SK-N-SH (cell line): ENCODE measurements at regions not wholly inside any gene's neighbourhood (a gene's known extent, or its start where the extent isn't known, plus 50 kb on each side); places are given as distances from the start of the nearest gene placed in this dataset.

Experiments used
- CTCF ChIA-PET: fragments of 300-600, 350-600 bp; formaldehyde crosslinking; extraction: SDS; loops from one replicate; lab custom pipeline; 2021; lab: Yijun Ruan, JAX
- POLR2A ChIA-PET: fragments of 350-600 bp; sonication (Branson Sonifier 250); formaldehyde crosslinking; extraction: SDS; loops from one replicate; lab custom pipeline; 2020; ENCODE audit warnings: antibody characterized with exemption, inconsistent platforms; lab: Yijun Ruan, JAX
- DNase-seq: peaks from one replicate; pipeline ENCODE4 v3.0.0; 2012
- H2AFZ ChIP-seq: fragments of 200-600 bp; sonication (generic); 2 replicates; pipeline ENCODE4 v1.8.1; 2016; ENCODE audit warnings: antibody characterized with exemption, mild to moderate bottlenecking, low read depth
- H3F3A ChIP-seq: fragments of 200-600 bp; sonication (generic); replicated peaks from 2 replicates; pipeline ENCODE3; 2016; ENCODE audit warnings: antibody characterized with exemption, mild to moderate bottlenecking; ENCODE audit not compliant: insufficient read depth
- H3K27ac ChIP-seq, 2 experiments: fragments of 200-500 bp in 1 of 2; fragments of 200-600 bp in 1 of 2; sonication (Bioruptor generic) in 1 of 2; sonication (generic), shearing (Covaris generic) in 1 of 2; 2 replicates each; pipeline versions ENCODE4 v1.5.1 to v1.6.1; 2014 to 2016; ENCODE audit warnings: low read depth in 2 of 2, inconsistent platforms in 1 of 2, low read length in 1 of 2, mild to moderate bottlenecking in 1 of 2, mixed read lengths in 1 of 2
- H3K27me3 ChIP-seq: fragments of 200-600 bp; sonication (generic), shearing (Covaris generic); 2 replicates; pipeline ENCODE4 v1.6.1; 2016; ENCODE audit warnings: mixed run types; ENCODE audit not compliant: insufficient read depth
- H3K36me3 ChIP-seq, 2 experiments: fragments of 200-500 bp in 1 of 2; fragments of 200-600 bp in 1 of 2; sonication (Bioruptor generic) in 1 of 2; sonication (generic) in 1 of 2; replicated peaks in 1 of 2; 2 replicates each; pipeline versions ENCODE3 to v1.5.1; 2014 to 2016; ENCODE audit warnings: low read length in 1 of 2, mild to moderate bottlenecking in 1 of 2; ENCODE audit not compliant: insufficient read depth in 2 of 2, control insufficient read depth in 1 of 2
- H3K4me1 ChIP-seq, 2 experiments: fragments of 200-500 bp in 1 of 2; fragments of 200-600 bp in 1 of 2; sonication (Bioruptor generic) in 1 of 2; sonication (generic), shearing (Covaris generic) in 1 of 2; 2 replicates each; pipeline versions ENCODE4 v1.5.1 to v1.6.1; 2014 to 2016; ENCODE audit warnings: low read depth in 1 of 2, low read length in 1 of 2, mixed run types in 1 of 2; ENCODE audit not compliant: insufficient read depth in 2 of 2, control insufficient read depth in 1 of 2
- H3K4me2 ChIP-seq: fragments of 200-600 bp; sonication (generic), shearing (Covaris generic); 2 replicates; pipeline ENCODE4 v1.6.1; 2017; ENCODE audit warnings: mixed run types
- H3K4me3 ChIP-seq, 2 experiments: fragments of 200-500 bp in 1 of 2; fragments of 200-600 bp in 1 of 2; sonication (Bioruptor generic) in 1 of 2; sonication (generic), shearing (Covaris generic) in 1 of 2; 2 replicates each; pipeline versions ENCODE4 v1.5.1 to v1.8.1; 2014 to 2016; ENCODE audit warnings: low read depth in 2 of 2, inconsistent platforms in 1 of 2, low read length in 1 of 2, mild to moderate bottlenecking in 1 of 2, mixed read lengths in 1 of 2, moderate library complexity in 1 of 2
- H3K79me2 ChIP-seq: fragments of 200-600 bp; sonication (generic); 2 replicates; pipeline ENCODE4 v1.8.1; 2017; ENCODE audit warnings: mild to moderate bottlenecking; ENCODE audit not compliant: insufficient read depth
- H3K9ac ChIP-seq: fragments of 200-600 bp; sonication (generic); 2 replicates; pipeline ENCODE4 v1.6.1; 2017; ENCODE audit warnings: mixed run types
- H3K9me2 ChIP-seq: fragments of 200-600 bp; sonication (generic); 2 replicates; pipeline ENCODE4 v1.6.1; 2017; ENCODE audit warnings: mixed run types
- H3K9me3 ChIP-seq: fragments of 200-600 bp; sonication (generic); 2 replicates; pipeline ENCODE4 v1.6.1; 2017; ENCODE audit warnings: mixed run types, mild to moderate bottlenecking, moderate library complexity
- H4K20me1 ChIP-seq: fragments of 200-600 bp; sonication (generic); 2 replicates; pipeline ENCODE4 v1.6.1; 2017; ENCODE audit warnings: mild to moderate bottlenecking, mixed run types; ENCODE audit not compliant: insufficient read depth
- EP300 ChIP-seq, 2 experiments: IDR thresholded peaks; 2 replicates each; pipeline versions ENCODE4 v1.4.0 to v1.6.1; 2012; ENCODE audit warnings: borderline replicate concordance in 1 of 2, low read depth in 1 of 2, low read length in 1 of 2
- FOSL2 ChIP-seq: IDR thresholded peaks from 2 replicates; pipeline ENCODE4 v1.4.0; 2012; ENCODE audit warnings: low read depth, mild to moderate bottlenecking, moderate library complexity, borderline replicate concordance
- MXI1 ChIP-seq: IDR thresholded peaks from 2 replicates; pipeline ENCODE4 v1.6.1; 2012; ENCODE audit warnings: mild to moderate bottlenecking, low read depth, low read length, improper control_type of control experiment
- NFIC ChIP-seq: IDR thresholded peaks from 2 replicates; pipeline ENCODE4 v1.4.0; 2012; ENCODE audit warnings: borderline replicate concordance
- NRF1 ChIP-seq: IDR thresholded peaks from 2 replicates; pipeline ENCODE4 v1.6.1; 2012; ENCODE audit warnings: low read depth, mild to moderate bottlenecking, low read length
- PBX3 ChIP-seq: IDR thresholded peaks from 2 replicates; pipeline ENCODE4; 2012
- TCF12 ChIP-seq: IDR thresholded peaks from 2 replicates; pipeline ENCODE4 v1.4.0; 2012
- TEAD4 ChIP-seq: IDR thresholded peaks from 2 replicates; pipeline ENCODE4 v1.4.0; 2012; ENCODE audit warnings: mild to moderate bottlenecking, borderline replicate concordance; ENCODE audit not compliant: insufficient read depth
- WGBS: methylation state at CpG from one replicate; pipeline ENCODE4 v1.1.6; 2017; ENCODE audit warnings: low lambda C conversion rate; 5-methylcytosine and 5-hydroxymethylcytosine counted together

DNA sequence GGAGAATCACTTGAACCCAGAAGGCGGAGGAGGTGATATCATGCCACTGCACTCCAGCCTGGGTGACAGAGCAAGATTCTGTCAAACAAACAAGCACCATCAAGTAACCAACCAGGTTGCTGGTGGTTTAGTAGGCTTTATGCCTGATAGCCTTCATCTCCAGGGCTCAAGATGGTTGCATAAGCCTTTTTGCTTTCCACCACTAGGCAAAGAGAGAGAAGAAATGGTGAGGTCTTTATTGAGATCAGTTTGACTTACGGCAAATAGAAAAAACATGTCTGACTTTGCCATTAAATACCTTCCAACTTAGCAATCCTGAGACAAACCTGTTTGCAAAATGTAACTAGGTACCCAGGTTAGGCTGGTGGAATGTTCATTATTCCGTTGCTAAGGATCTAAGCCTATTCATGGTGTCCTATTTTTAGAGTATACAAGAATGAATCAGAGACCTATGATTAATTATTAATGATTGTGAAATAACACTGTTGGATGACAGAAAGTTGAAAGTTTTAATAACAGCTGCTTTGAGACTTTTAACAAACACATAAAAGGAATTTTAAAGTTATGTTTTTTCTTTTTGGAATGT is 53.5 kb upstream of the SLC38A11 start:
- 81% methylated on average over 3 of the region's 3 CpGs for WGBS
- no peak for TF ChIP-seq EP300 (IDR thresholded peaks at IDR 0.05; ENCODE audit: borderline replicate concordance in 1 of 2, low read depth in 1 of 2, low read length in 1 of 2)
- H3K79me2 ChIP-seq, result no peaks in the 10 kb centered on the region
- no peaks in the 10 kb centered on the region for H3F3A ChIP-seq
- no peaks in the 10 kb centered on the region; a peak in 1 of 4 replicates for H3K4me1 ChIP-seq
- no peaks in the 10 kb centered on the region for H3K9me2 ChIP-seq
- H3K36me3 ChIP-seq, result no peaks in the 10 kb centered on the region
- H2AFZ ChIP-seq, result peak overlapping the region; percentile 7; the same call in 1 of the 2 replicates
- no peak overlapping the region for H3K4me2 ChIP-seq
- no peak overlapping the region; a peak in 1 of 4 replicates for H3K4me3 ChIP-seq
- H4K20me1 ChIP-seq, result no peaks in the 10 kb centered on the region
- H3K27ac ChIP-seq, result no peak overlapping the region
- CTCF ChIA-PET, result interaction anchor here (0.6 to 1.7 kb wide), 3 partner anchors 8 to 292 kb away, joined by 3 to 5 read pairs (median 4); partner anchors contain the start of gene SCN3A
- no peaks in the 10 kb centered on the region for H3K9me3 ChIP-seq
- H3K27me3 ChIP-seq, result no peaks in the 10 kb centered on the region
- no peak for DNase-seq
- H3K9ac ChIP-seq, result no peak overlapping the region
- POLR2A ChIA-PET, result no interaction called here

DNA sequence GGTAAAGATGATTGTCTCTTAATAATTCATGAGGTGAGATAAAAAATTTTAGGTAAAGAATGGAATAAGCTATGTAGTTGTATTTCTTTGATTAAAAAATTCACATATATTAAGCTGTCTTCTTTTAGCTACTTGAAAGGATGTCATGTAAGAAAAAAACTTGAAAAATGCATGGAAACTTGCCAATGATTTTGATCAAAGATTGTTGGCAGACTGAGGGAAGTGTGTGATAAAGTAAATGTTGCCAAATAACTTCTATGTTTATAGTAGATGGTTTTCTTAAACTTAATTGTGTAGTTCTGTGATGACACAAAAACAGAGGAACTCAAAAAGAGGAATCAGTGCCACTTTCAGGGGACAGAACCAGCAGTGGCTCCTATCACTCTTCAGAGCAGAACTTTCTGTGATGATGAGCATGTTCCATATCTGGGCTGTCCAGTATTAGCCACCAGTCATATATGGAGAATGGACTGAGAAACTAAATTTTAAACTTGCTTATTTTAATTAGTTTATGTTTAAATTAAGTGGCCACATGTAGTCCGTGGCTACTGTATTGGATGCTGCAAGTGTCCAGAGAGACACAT is 51.9 kb upstream of the SLC38A11 start:
- ChIA-PET CTCF (interaction anchor here (0.8 to 1.0 kb wide), 4 partner anchors 10 to 298 kb away, joined by 3 to 8 read pairs (median 4); partner anchors contain the start of gene SCN3A), POLR2A (no interaction called here)
- TF ChIP-seq MXI1 (no peak), NFIC (peak; percentile 54), PBX3 (peak; percentile 22; the same call in 1 of the 2 replicates), TEAD4 (no peak), TCF12 (peak; percentile 15; the same call in 1 of the 2 replicates), NRF1 (no peak), FOSL2 (no peak)
- Histone ChIP-seq H3F3A (no peaks in the 10 kb centered on the region), H3K27me3 (no peaks in the 10 kb centered on the region), H3K79me2 (no peaks in the 10 kb centered on the region), H3K27ac (no peak overlapping the region), H3K9ac (no peak overlapping the region), H3K9me3 (no peaks in the 10 kb centered on the region), H3K36me3 (no peaks in the 10 kb centered on the region), H2AFZ (no peak overlapping the region), H3K4me1 (no peaks in the 10 kb centered on the region; a peak in 2 of 4 replicates), H3K4me2 (no peak overlapping the region), H4K20me1 (no peaks in the 10 kb centered on the region), H3K9me2 (no peaks in the 10 kb centered on the region), H3K4me3 (no peak overlapping the region)
- DNase-seq, result no peak
- 69% methylated on average over 1 of the region's 1 CpG for WGBS
